Stomach (tissue), 4 donors: ENCODE measurements at regions not wholly inside any gene's neighbourhood (a gene's known extent, or its start where the extent isn't known, plus 50 kb on each side); places are given as distances from the start of the nearest gene placed in this dataset.

ENCODE experiments used
- EP300 ChIP-seq: sonication (generic); formaldehyde crosslinking; IDR thresholded peaks from one replicate; pipeline ENCODE4 v1.6.1; 2017; ENCODE audit warnings: antibody characterized with exemption
- POLR2A ChIP-seq, 4 donors: fragments of 450-650 bp; IDR thresholded peaks; one replicate each; pipeline ENCODE4 v1.6.1; 2016; ENCODE audit warnings: antibody characterized with exemption in 4 of 4, control low read depth in 2 of 4, mild to moderate bottlenecking in 1 of 4, moderate library complexity in 1 of 4
- POLR2AphosphoS5 ChIP-seq, 3 donors: sonication (generic); formaldehyde crosslinking; IDR thresholded peaks; one replicate each; pipeline ENCODE4 v1.6.1; 2016; ENCODE audit warnings: antibody characterized with exemption in 3 of 3
- TF ChIP-seq, protein P1 (sequence below), 7 experiments: fragments of 450-650 bp in 4 of 7; fragments of 200-600 bp in 3 of 7; sonication (generic) in 3 of 7; IDR thresholded peaks; one replicate each; pipeline ENCODE4 v1.5.1; 2016 to 2019; ENCODE audit warnings: antibody characterized with exemption in 7 of 7, control low read depth in 2 of 7, mild to moderate bottlenecking in 1 of 7

DNA sequence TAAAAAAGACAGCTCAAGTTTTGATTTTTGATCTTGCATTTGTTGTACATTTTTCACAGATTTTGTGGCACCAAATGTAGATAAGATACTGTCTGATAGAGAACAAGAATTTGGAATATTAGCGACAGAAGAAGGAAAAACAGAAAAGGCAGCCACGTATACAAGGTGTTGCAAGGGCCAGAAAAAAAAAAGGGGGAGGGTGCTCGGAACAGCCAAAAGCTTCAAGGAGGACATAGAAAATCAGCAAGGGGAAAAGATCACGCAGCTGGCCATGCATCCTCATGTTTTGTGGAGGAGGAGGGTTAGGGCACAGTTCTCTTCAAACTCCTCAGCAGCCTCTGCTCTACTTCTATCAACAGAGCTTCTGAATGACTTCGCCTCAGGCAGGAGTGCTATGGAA, 80.7 kb upstream of the MROH9 start:
- TF ChIP-seq, protein P1, sequence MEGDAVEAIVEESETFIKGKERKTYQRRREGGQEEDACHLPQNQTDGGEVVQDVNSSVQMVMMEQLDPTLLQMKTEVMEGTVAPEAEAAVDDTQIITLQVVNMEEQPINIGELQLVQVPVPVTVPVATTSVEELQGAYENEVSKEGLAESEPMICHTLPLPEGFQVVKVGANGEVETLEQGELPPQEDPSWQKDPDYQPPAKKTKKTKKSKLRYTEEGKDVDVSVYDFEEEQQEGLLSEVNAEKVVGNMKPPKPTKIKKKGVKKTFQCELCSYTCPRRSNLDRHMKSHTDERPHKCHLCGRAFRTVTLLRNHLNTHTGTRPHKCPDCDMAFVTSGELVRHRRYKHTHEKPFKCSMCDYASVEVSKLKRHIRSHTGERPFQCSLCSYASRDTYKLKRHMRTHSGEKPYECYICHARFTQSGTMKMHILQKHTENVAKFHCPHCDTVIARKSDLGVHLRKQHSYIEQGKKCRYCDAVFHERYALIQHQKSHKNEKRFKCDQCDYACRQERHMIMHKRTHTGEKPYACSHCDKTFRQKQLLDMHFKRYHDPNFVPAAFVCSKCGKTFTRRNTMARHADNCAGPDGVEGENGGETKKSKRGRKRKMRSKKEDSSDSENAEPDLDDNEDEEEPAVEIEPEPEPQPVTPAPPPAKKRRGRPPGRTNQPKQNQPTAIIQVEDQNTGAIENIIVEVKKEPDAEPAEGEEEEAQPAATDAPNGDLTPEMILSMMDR (IDR thresholded peaks at IDR 0.05), result no peak
- TF ChIP-seq EP300 (no peak), POLR2AphosphoS5 (IDR thresholded peaks at IDR 0.05) (no peak), POLR2A (IDR thresholded peaks at IDR 0.05) (no peak)
